Neural progenitor cell (in vitro differentiated cells): ENCODE measurements at regions not wholly inside any gene's neighbourhood (a gene's known extent, or its start where the extent isn't known, plus 50 kb on each side); places are given as distances from the start of the nearest gene placed in this dataset.

Experiments used
- DNase-seq: peaks from one replicate; pipeline ENCODE4 v3.0.0-alpha.2; 2016; ENCODE audit warnings: low spot score
- H2AFZ ChIP-seq: fragments of 200-600 bp; sonication (generic); replicated peaks from 2 replicates; pipeline ENCODE4 v1.6.1; 2016; ENCODE audit warnings: antibody characterized with exemption
- H3F3A ChIP-seq: fragments of 200-600 bp; sonication (generic); 2 replicates; pipeline ENCODE4 v1.6.1; 2016; ENCODE audit warnings: antibody characterized with exemption, low read depth
- H3K27ac ChIP-seq: fragments of 200-600 bp; sonication (generic); 2 replicates; pipeline ENCODE4 v1.5.1; 2016; ENCODE audit warnings: mild to moderate bottlenecking
- H3K27me3 ChIP-seq: fragments of 200-600 bp; sonication (generic); 2 replicates; pipeline ENCODE4 v1.6.1; 2016; ENCODE audit warnings: mild to moderate bottlenecking, moderate library complexity
- H3K36me3 ChIP-seq: fragments of 200-600 bp; sonication (generic); 2 replicates; pipeline ENCODE4 v1.5.1; 2016
- H3K4me1 ChIP-seq: fragments of 200-600 bp; sonication (generic); 2 replicates; pipeline ENCODE4 v1.6.1; 2016; ENCODE audit warnings: mixed run types
- H3K4me2 ChIP-seq: fragments of 200-600 bp; sonication (generic); 2 replicates; pipeline ENCODE4 v1.6.1; 2016
- H3K4me3 ChIP-seq: fragments of 200-600 bp; sonication (generic); 2 replicates; pipeline ENCODE4 v1.5.1; 2016
- H3K79me2 ChIP-seq: fragments of 200-600 bp; sonication (generic); 2 replicates; pipeline ENCODE4 v1.6.1; 2016; ENCODE audit warnings: low read depth
- H3K9ac ChIP-seq: fragments of 200-600 bp; sonication (generic); 2 replicates; pipeline ENCODE4 v1.6.1; 2016
- H3K9me3 ChIP-seq: fragments of 200-600 bp; sonication (generic); 2 replicates; pipeline ENCODE4 v1.5.1; 2016; ENCODE audit warnings: low read depth
- H4K20me1 ChIP-seq: fragments of 200-600 bp; sonication (generic); 2 replicates; pipeline ENCODE4 v1.6.1; 2016; ENCODE audit warnings: low read depth
- H3K27ac Mint-ChIP-seq: 3 replicates; pipeline ENCODE4 v1.8.0; 2021; ENCODE audit warnings: mixed read lengths
- H3K27me3 Mint-ChIP-seq: 2 replicates; pipeline ENCODE4 v1.8.0; 2022; ENCODE audit warnings: low read depth, mild to moderate bottlenecking, inconsistent platforms, moderate library complexity, mixed read lengths; ENCODE audit not compliant: insufficient read depth
- H3K36me3 Mint-ChIP-seq: 3 replicates; pipeline ENCODE4 v1.8.0; 2021; ENCODE audit warnings: mixed read lengths
- H3K4me1 Mint-ChIP-seq: 3 replicates; pipeline ENCODE4 v1.8.0; 2021; ENCODE audit warnings: mixed read lengths
- H3K4me3 Mint-ChIP-seq: 3 replicates; pipeline ENCODE4 v1.8.0; 2021; ENCODE audit warnings: mild to moderate bottlenecking, moderate library complexity, mixed read lengths
- H3K9me3 Mint-ChIP-seq: 3 replicates; pipeline ENCODE4 v1.8.0; 2020; ENCODE audit warnings: mixed read lengths
- EZH2 ChIP-seq: fragments of 200-600 bp; sonication (generic); IDR thresholded peaks from 2 replicates; pipeline ENCODE4 v1.6.1; 2017; ENCODE audit warnings: antibody characterized with exemption, mild to moderate bottlenecking, moderate library complexity
- EZH2phosphoT487 ChIP-seq: fragments of 200-600 bp; sonication (generic); IDR thresholded peaks from 2 replicates; pipeline ENCODE4 v1.6.1; 2017; ENCODE audit warnings: antibody characterized with exemption
- TF ChIP-seq, protein P1 (sequence below): fragments of 200-600 bp; sonication (generic); IDR thresholded peaks from 2 replicates; pipeline ENCODE4 v1.5.1; 2017; ENCODE audit warnings: antibody characterized with exemption, mild to moderate bottlenecking

DNA sequence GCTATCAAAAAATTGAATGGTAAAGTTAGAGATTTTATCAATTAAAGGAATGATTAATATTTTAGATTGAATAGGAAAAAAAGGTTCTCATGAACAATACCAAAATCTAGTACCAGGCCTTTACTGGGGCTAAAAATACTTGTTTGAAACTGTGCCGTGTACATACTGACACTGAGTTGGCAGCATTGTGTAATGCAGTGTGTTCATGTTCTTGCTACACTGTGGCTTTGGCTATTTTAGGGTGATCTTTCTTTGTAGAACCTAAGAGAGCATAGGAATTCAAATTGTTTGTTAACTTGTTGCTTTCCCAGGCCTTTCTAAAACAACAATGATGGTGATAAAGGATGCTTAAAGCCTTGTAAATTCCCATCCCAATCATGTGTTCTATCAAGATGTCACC lies 80.9 kb downstream of the KIF4B start:
- Mint-ChIP-seq H3K4me3 (no peak overlapping the region), H3K9me3 (no peaks in the 10 kb centered on the region), H3K4me1 (no peaks in the 10 kb centered on the region), H3K27ac (no peak overlapping the region), H3K36me3 (no peaks in the 10 kb centered on the region), H3K27me3 (no peaks in the 10 kb centered on the region)
- Histone ChIP-seq H3K4me2 (no peak overlapping the region), H3K36me3 (no peaks in the 10 kb centered on the region), H2AFZ (no peak overlapping the region), H3K27ac (no peak overlapping the region), H3K27me3 (no peaks in the 10 kb centered on the region), H3K4me3 (no peak overlapping the region), H3F3A (no peaks in the 10 kb centered on the region), H3K9me3 (no peaks in the 10 kb centered on the region), H4K20me1 (no peaks in the 10 kb centered on the region), H3K79me2 (no peaks in the 10 kb centered on the region), H3K4me1 (no peaks in the 10 kb centered on the region), H3K9ac (no peak overlapping the region)
- DNase-seq, result no peak
- TF ChIP-seq EZH2phosphoT487 (no peak), EZH2 (no peak)
- TF ChIP-seq, protein P1, sequence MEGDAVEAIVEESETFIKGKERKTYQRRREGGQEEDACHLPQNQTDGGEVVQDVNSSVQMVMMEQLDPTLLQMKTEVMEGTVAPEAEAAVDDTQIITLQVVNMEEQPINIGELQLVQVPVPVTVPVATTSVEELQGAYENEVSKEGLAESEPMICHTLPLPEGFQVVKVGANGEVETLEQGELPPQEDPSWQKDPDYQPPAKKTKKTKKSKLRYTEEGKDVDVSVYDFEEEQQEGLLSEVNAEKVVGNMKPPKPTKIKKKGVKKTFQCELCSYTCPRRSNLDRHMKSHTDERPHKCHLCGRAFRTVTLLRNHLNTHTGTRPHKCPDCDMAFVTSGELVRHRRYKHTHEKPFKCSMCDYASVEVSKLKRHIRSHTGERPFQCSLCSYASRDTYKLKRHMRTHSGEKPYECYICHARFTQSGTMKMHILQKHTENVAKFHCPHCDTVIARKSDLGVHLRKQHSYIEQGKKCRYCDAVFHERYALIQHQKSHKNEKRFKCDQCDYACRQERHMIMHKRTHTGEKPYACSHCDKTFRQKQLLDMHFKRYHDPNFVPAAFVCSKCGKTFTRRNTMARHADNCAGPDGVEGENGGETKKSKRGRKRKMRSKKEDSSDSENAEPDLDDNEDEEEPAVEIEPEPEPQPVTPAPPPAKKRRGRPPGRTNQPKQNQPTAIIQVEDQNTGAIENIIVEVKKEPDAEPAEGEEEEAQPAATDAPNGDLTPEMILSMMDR, result no peak

DNA sequence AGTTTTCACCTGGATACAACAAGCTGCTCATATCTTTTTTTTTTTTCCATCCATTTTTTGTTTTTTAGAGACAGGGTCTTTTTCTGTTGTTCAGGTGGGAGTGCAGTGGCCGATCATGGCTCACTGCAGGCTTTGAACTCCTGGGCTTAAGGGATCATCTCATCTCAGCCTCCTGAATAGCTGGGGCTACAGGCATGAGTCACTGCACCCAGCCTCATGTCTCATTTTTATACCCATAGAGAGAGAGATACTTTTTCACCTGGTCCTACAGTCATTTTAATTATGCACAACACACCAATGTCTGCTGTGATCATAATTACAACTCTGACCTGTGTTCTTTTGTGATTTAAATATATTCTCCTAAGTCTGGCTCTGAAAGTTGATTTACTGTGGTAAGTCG lies 84.4 kb downstream of the KIF4B start:
- no peaks in the 10 kb centered on the region for H3K4me1 ChIP-seq
- H4K20me1 ChIP-seq, result no peaks in the 10 kb centered on the region
- no peaks in the 10 kb centered on the region for H3K4me1 Mint-ChIP-seq
- no peak overlapping the region for H3K4me3 Mint-ChIP-seq
- no peak overlapping the region for H3K27ac Mint-ChIP-seq
- H3K4me3 ChIP-seq, result no peak overlapping the region
- H3K27me3 ChIP-seq, result no peaks in the 10 kb centered on the region
- no peak overlapping the region for H2AFZ ChIP-seq
- no peaks in the 10 kb centered on the region for H3K27me3 Mint-ChIP-seq
- TF ChIP-seq, protein P1, result no peak
- TF ChIP-seq EZH2phosphoT487, result no peak
- TF ChIP-seq EZH2, result no peak
- H3F3A ChIP-seq, result no peaks in the 10 kb centered on the region
- no peaks in the 10 kb centered on the region for H3K36me3 Mint-ChIP-seq
- H3K9me3 ChIP-seq, result no peaks in the 10 kb centered on the region
- no peak overlapping the region for H3K27ac ChIP-seq
- H3K4me2 ChIP-seq, result no peak overlapping the region
- DNase-seq, result no peak
- H3K36me3 ChIP-seq, result no peaks in the 10 kb centered on the region
- no peak overlapping the region for H3K9ac ChIP-seq
- H3K79me2 ChIP-seq, result no peaks in the 10 kb centered on the region
- H3K9me3 Mint-ChIP-seq, result no peaks in the 10 kb centered on the region

DNA sequence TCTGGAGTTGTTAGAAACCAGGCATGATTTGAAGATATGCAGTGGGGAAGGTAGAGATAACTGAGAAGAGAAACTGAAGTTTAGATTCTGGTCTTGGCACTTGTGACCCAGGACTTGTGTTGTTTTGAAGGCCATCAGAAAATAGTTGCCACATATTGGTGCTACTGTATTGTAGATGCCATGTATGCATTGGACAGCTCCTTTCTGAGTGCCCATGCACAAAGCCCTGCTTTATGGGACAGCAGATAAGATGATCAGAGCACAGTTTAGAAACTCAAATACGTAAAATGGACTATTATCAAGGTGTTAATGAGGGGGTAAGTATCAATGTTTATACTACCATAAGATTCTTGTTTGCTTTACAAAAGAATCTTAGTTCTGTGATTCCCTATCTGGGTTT lies 84.9 kb downstream of the KIF4B start:
- Histone ChIP-seq H3K9me3 (no peaks in the 10 kb centered on the region), H3K4me2 (no peak overlapping the region), H3K27ac (no peak overlapping the region), H3K4me1 (no peaks in the 10 kb centered on the region), H3K4me3 (no peak overlapping the region), H3K79me2 (no peaks in the 10 kb centered on the region), H3K36me3 (no peaks in the 10 kb centered on the region), H3K9ac (no peak overlapping the region), H2AFZ (no peak overlapping the region), H3K27me3 (no peaks in the 10 kb centered on the region), H3F3A (no peaks in the 10 kb centered on the region), H4K20me1 (no peaks in the 10 kb centered on the region)
- no peak overlapping the region for H3K4me3 Mint-ChIP-seq
- H3K27ac Mint-ChIP-seq, result no peak overlapping the region
- no peaks in the 10 kb centered on the region for H3K9me3 Mint-ChIP-seq
- H3K4me1 Mint-ChIP-seq, result no peaks in the 10 kb centered on the region
- no peaks in the 10 kb centered on the region for H3K27me3 Mint-ChIP-seq
- DNase-seq, result no peak
- TF ChIP-seq, protein P1, result no peak
- TF ChIP-seq EZH2, result no peak
- TF ChIP-seq EZH2phosphoT487, result no peak
- H3K36me3 Mint-ChIP-seq, result no peaks in the 10 kb centered on the region

DNA sequence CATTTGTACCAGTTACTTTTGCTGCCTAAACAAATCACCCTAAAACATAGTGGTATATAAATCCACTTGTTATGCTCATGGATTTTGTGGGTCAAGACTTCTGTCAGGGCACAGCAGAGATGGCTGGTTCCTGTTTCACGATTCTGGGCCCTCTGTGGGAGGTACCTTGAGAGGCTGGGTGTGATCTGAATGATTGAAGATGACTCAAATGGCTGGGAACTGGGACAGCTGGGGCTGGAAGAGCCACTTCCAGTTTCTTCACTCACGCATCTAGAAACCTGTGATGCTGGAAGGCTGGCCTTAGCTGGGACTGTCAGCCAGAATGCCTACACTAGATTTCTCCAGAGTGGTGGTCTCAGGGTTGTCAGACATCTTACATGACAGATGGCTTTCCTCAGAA lies 88.1 kb downstream of the KIF4B start:
- H3K9me3 ChIP-seq, result no peaks in the 10 kb centered on the region
- H3K4me3 Mint-ChIP-seq, result no peak overlapping the region

More for the DNA sequence above, 88.1 kb downstream of the KIF4B start:
- Mint-ChIP-seq H3K36me3 (no peaks in the 10 kb centered on the region), H3K9me3 (no peaks in the 10 kb centered on the region), H3K27ac (no peak overlapping the region), H3K4me1 (no peaks in the 10 kb centered on the region), H3K27me3 (no peaks in the 10 kb centered on the region)
- Histone ChIP-seq H3F3A (no peaks in the 10 kb centered on the region), H3K36me3 (no peaks in the 10 kb centered on the region), H3K27ac (no peak overlapping the region), H3K4me2 (no peak overlapping the region), H3K9ac (no peak overlapping the region), H3K27me3 (no peaks in the 10 kb centered on the region), H4K20me1 (no peaks in the 10 kb centered on the region), H3K4me1 (no peaks in the 10 kb centered on the region), H2AFZ (no peak overlapping the region), H3K79me2 (no peaks in the 10 kb centered on the region), H3K4me3 (no peak overlapping the region)
- TF ChIP-seq, protein P1, result no peak
- TF ChIP-seq EZH2phosphoT487 (no peak), EZH2 (no peak)
- DNase-seq, result no peak
